Hepatic stellate cell (primary cell): ENCODE measurements at regions not wholly inside any gene's neighbourhood (a gene's known extent, or its start where the extent isn't known, plus 50 kb on each side); places are given as distances from the start of the nearest gene placed in this dataset.

Experiments used
- DNase-seq: peaks from one replicate; pipeline ENCODE4 v3.0.0; 2011; ENCODE audit warnings: low spot score

GRCh38 chr7:121810831-121811672 lies 61.9 kb upstream of the PTPRZ1 start:
- DNase-seq = no peak

GRCh38 chr7:121807078-121807477 lies 65.9 kb upstream of the PTPRZ1 start:
- DNase-seq = no peak

- no peak for DNase-seq
These were observed 69.9 kb upstream of the PTPRZ1 start for GRCh38 chr7:121803039-121803438.

- no peak for DNase-seq
These were observed 71.9 kb upstream of the PTPRZ1 start for GRCh38 chr7:121800916-121801675.

- no peak for DNase-seq
These were observed 74.1 kb upstream of the PTPRZ1 start for GRCh38 chr7:121798896-121799295.

GRCh38 chr7:121798453-121798840 lies 74.5 kb upstream of the PTPRZ1 start:
- DNase-seq = no peak

- DNase-seq = no peak
These were observed 75.1 kb upstream of the PTPRZ1 start for GRCh38 chr7:121797657-121798452.

- DNase-seq = no peak
These were observed 75.9 kb upstream of the PTPRZ1 start for GRCh38 chr7:121796936-121797656.

GRCh38 chr7:121796381-121796780 lies 76.6 kb upstream of the PTPRZ1 start:
- DNase-seq = no peak

- DNase-seq = no peak
These were observed 77.2 kb upstream of the PTPRZ1 start for GRCh38 chr7:121795736-121796135.

GRCh38 chr7:121793716-121794115 lies 79.2 kb upstream of the PTPRZ1 start:
- DNase-seq = no peak

GRCh38 chr7:121777672-121778071 lies 95.3 kb upstream of the PTPRZ1 start:
- no peak for DNase-seq

GRCh38 chr7:121774563-121774962 lies 98.4 kb upstream of the PTPRZ1 start:
- no peak for DNase-seq

GRCh38 chr7:121766676-121767075 lies 106.3 kb upstream of the PTPRZ1 start:
- DNase-seq = no peak

GRCh38 chr7:121761399-121761798 lies 111.6 kb upstream of the PTPRZ1 start:
- no peak for DNase-seq

- DNase-seq = no peak
These were observed 117.0 kb upstream of the PTPRZ1 start for GRCh38 chr7:121755818-121756552.

- DNase-seq = no peak
These were observed 117.7 kb upstream of the PTPRZ1 start for GRCh38 chr7:121755286-121755685.

- no peak for DNase-seq
These were observed 119.0 kb upstream of the PTPRZ1 start for GRCh38 chr7:121753944-121754343.

- no peak for DNase-seq
These were observed 120.3 kb upstream of the PTPRZ1 start for GRCh38 chr7:121752706-121753105.

GRCh38 chr7:121748546-121748945 lies 124.4 kb upstream of the PTPRZ1 start:
- no peak for DNase-seq

- no peak for DNase-seq
These were observed 127.1 kb upstream of the PTPRZ1 start for GRCh38 chr7:121745856-121746255.
